HepG2 (cell line): ENCODE measurements at regions not wholly inside any gene's neighbourhood (a gene's known extent, or its start where the extent isn't known, plus 50 kb on each side); places are given as distances from the start of the nearest gene placed in this dataset.

Source experiments
- ATAC-seq: fragments of 200-7000 bp; cut with Tn5 transposase; 3 replicates; pipeline ENCODE4 v1.9.1; 2020; ENCODE audit warnings: mild to moderate bottlenecking, moderate library complexity
- BruUV-seq: library from RNA; stranded (reverse); fragments of 400-500 nt; replicated peaks from 2 replicates; lab custom pipeline; 2021; lab: Mats Ljungman, UMichigan
- CTCF ChIA-PET: fragments of 300-600 bp; formaldehyde crosslinking; extraction: SDS; loops from one replicate; lab custom pipeline; 2021; ENCODE audit warnings: low total read pairs, inconsistent platforms, low intra/inter-chr PET ratio; lab: Yijun Ruan, JAX
- POLR2A ChIA-PET: fragments of 350-600 bp; sonication (Branson Sonifier 250); formaldehyde crosslinking; loops from one replicate; lab custom pipeline; 2020; ENCODE audit warnings: antibody characterized with exemption, inconsistent platforms; lab: Yijun Ruan, JAX
- DNase-seq: peaks from one replicate; pipeline ENCODE4 v3.0.0-alpha.2; 2015; ENCODE audit warnings: low spot score
- FAIRE-seq: peaks from 3 replicates; lab custom pipeline; 2011; peaks lifted over from hg19 to GRCh38; lab: Jason Lieb, UNC
- H2AFZ ChIP-seq: one replicate; pipeline ENCODE4 v1.6.1; 2011; ENCODE audit warnings: low read length, inconsistent platforms
- H3K27ac ChIP-seq: fragments of 300-600 bp; 3 replicates; pipeline ENCODE4 v1.8.0; 2011; ENCODE audit warnings: mixed run types, mild to moderate bottlenecking, mixed read lengths, low read length, inconsistent platforms; ENCODE audit not compliant: insufficient read depth; ENCODE audit errors: extremely low read length
- H3K27me3 ChIP-seq, 2 experiments: fragments of 200-600 bp in 1 of 2; 2 replicates in 1 of 2; 3 replicates in 1 of 2; pipeline versions ENCODE4 v1.6.0 to v1.8.0; 2011; ENCODE audit warnings: low read length in 2 of 2, mild to moderate bottlenecking in 2 of 2, moderate library complexity in 2 of 2, inconsistent platforms in 1 of 2; ENCODE audit not compliant: insufficient read depth in 2 of 2, control insufficient read depth in 1 of 2
- H3K36me3 ChIP-seq, 2 experiments: fragments of 200-600 bp in 1 of 2; replicated peaks in 1 of 2; 2 replicates in 1 of 2; 3 replicates in 1 of 2; pipeline versions ENCODE4 v1.5.1 to v1.8.0; 2011; ENCODE audit warnings: low read length in 2 of 2, inconsistent platforms in 1 of 2; ENCODE audit not compliant: insufficient read depth in 2 of 2, control insufficient read depth in 1 of 2
- H3K4me1 ChIP-seq: 2 replicates; pipeline ENCODE4 v1.5.1; 2012; ENCODE audit warnings: low read length, inconsistent platforms; ENCODE audit not compliant: insufficient read depth
- H3K4me2 ChIP-seq: 2 replicates; pipeline ENCODE4 v1.6.0; 2011; ENCODE audit warnings: low read depth, low read length, inconsistent platforms
- H3K4me3 ChIP-seq, 3 experiments: fragments of 200-600 bp in 1 of 3; sonication (generic), shearing (Covaris generic) in 1 of 3; replicated peaks in 1 of 3; 2 replicates each; pipeline ENCODE4 v1.5.1; 2011 to 2016; ENCODE audit warnings: low read length in 3 of 3, inconsistent platforms in 2 of 3, low read depth in 2 of 3, mild to moderate bottlenecking in 2 of 3, control low read depth in 1 of 3, mixed read lengths in 1 of 3; ENCODE audit not compliant: insufficient read depth in 1 of 3
- H3K79me2 ChIP-seq: one replicate; pipeline ENCODE4 v1.6.1; 2011; ENCODE audit warnings: low read length, inconsistent platforms; ENCODE audit not compliant: insufficient read depth
- H3K9ac ChIP-seq: 2 replicates; pipeline ENCODE4 v1.6.0; 2011; ENCODE audit warnings: mild to moderate bottlenecking, low read depth, low read length, inconsistent platforms; ENCODE audit not compliant: insufficient read depth
- H3K9me3 ChIP-seq: 2 replicates; pipeline ENCODE4 v1.5.1; 2012; ENCODE audit warnings: mild to moderate bottlenecking, low read length
- H4K20me1 ChIP-seq: 2 replicates; pipeline ENCODE4 v1.6.0; 2011; ENCODE audit warnings: inconsistent platforms, mild to moderate bottlenecking, low read length, moderate library complexity; ENCODE audit not compliant: insufficient read depth
- BORCS8-MEF2B ChIP-seq: sonication (generic); formaldehyde crosslinking; IDR thresholded peaks from 2 replicates; pipeline ENCODE4 v1.8.0; 2022; ENCODE audit warnings: mild to moderate bottlenecking, missing genetic modification reagents
- DMAP1 ChIP-seq: IDR thresholded peaks from 2 replicates; pipeline ENCODE4 v1.6.1; 2016
- MAFK ChIP-seq, 2 experiments: IDR thresholded peaks in 1 of 2; conservative IDR thresholded peaks in 1 of 2; 2 replicates each; pipeline ENCODE4 v1.6.1; 2011; ENCODE audit warnings: improper control_type of control experiment in 2 of 2, low read length in 2 of 2
- NFIC ChIP-seq: IDR thresholded peaks from 2 replicates; pipeline ENCODE4 v1.6.1; 2012; ENCODE audit warnings: mild to moderate bottlenecking, low read length, inconsistent platforms
- SP2 ChIP-seq: sonication (generic); formaldehyde crosslinking; IDR thresholded peaks from 2 replicates; pipeline ENCODE4 v1.5.1; 2020; ENCODE audit warnings: mild to moderate bottlenecking, missing genetic modification reagents
- TCF7L2 ChIP-seq: IDR thresholded peaks from 2 replicates; pipeline ENCODE4 v1.6.1; 2011; ENCODE audit warnings: mild to moderate bottlenecking, low read depth, low read length, moderate library complexity
- ZBTB7A ChIP-seq: sonication (generic); formaldehyde crosslinking; IDR thresholded peaks from 2 replicates; pipeline ENCODE4 v1.8.0; 2022; ENCODE audit warnings: mild to moderate bottlenecking, missing genetic modification reagents
- WGBS: methylation state at CpG from one replicate; pipeline ENCODE4 v1.1.6; 2017; ENCODE audit warnings: low lambda C conversion rate; 5-methylcytosine and 5-hydroxymethylcytosine counted together
- in situ Hi-C: cut with HindIII; loops from 2 replicates; pipeline ENCODE4 v1.10.0; 2017; ENCODE audit warnings: low pct_unique_long_range_greater_than_20kb; ENCODE audit not compliant: extremely low pct_ligation_motif_present
- intact Hi-C: fragments of 100-400 bp; cut with micrococcal nuclease; formaldehyde crosslinking; loops from one replicate; pipeline ENCODE4 v1.10.0; 2022; ENCODE audit not compliant: unreplicated experiment
- TF ChIP-seq, protein P1 (sequence below): sonication (generic); formaldehyde crosslinking; IDR thresholded peaks from 2 replicates; pipeline ENCODE4 v1.5.0; 2020; ENCODE audit warnings: mild to moderate bottlenecking, missing genetic modification reagents
- TF ChIP-seq, protein P2 (sequence below), 2 experiments: fragments of 450-650 bp in 1 of 2; sonication (generic) in 1 of 2; formaldehyde crosslinking in 1 of 2; IDR thresholded peaks; 2 replicates each; pipeline versions ENCODE4 v1.6.1 to v1.8.0; 2016 to 2022; ENCODE audit warnings: antibody characterized with exemption in 1 of 2, mild to moderate bottlenecking in 1 of 2, missing genetic modification reagents in 1 of 2
- TF ChIP-seq, protein P3 (sequence below): sonication (generic); formaldehyde crosslinking; IDR thresholded peaks from 2 replicates; pipeline ENCODE4 v1.4.0; 2020; ENCODE audit warnings: missing genetic modification reagents, borderline replicate concordance

DNA sequence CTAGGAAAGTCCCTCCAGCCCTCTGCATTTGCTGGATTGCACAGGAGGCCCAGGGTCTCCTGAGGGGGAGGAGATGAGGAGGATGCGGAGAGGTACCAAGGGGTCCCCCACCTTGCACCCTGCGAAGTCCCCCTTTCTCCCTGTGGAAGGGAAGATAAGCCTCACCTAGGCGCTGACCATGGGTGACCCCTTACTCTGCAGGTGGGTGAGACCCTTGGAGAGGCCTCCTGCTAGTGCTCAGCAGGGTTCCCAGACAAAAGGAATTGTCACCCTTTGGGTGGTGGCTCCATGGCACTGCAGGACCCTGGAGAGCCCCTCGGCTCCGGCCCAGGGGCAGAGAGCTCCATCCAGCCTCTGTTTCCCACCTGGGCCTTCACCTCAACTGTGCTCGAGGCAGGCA, 107.0 kb upstream of the RET start:
- Histone ChIP-seq H3K9me3 (no peaks in the 10 kb centered on the region), H3K36me3 (no peaks in the 10 kb centered on the region), H3K4me1 (no peaks in the 10 kb centered on the region), H3K27ac (no peak overlapping the region), H3K27me3 (peaks cover 0 to 4% of the 10 kb centered on the region in 2 experiments; a peak in 1 of 5 replicates), H3K9ac (no peak overlapping the region), H2AFZ (no peak overlapping the region), H4K20me1 (no peaks in the 10 kb centered on the region), H3K4me3 (no peak overlapping the region), H3K4me2 (no peak overlapping the region), H3K79me2 (no peaks in the 10 kb centered on the region)
- ChIA-PET CTCF (no interaction called here), POLR2A (no interaction called here)
- no peak for DNase-seq
- ATAC-seq: no peak
- in situ Hi-C loops: no loop called here
- no peak for FAIRE-seq
- intact Hi-C loops: no loop called here
- no TSS peak for BruUV-seq
- WGBS: 43% methylated on average over 4 of the region's 6 CpGs
- no peak for TF ChIP-seq DMAP1 (CRISPR knock-in tag)
- no peak for TF ChIP-seq BORCS8-MEF2B (CRISPR knock-in tag)
- TF ChIP-seq, protein P1, sequence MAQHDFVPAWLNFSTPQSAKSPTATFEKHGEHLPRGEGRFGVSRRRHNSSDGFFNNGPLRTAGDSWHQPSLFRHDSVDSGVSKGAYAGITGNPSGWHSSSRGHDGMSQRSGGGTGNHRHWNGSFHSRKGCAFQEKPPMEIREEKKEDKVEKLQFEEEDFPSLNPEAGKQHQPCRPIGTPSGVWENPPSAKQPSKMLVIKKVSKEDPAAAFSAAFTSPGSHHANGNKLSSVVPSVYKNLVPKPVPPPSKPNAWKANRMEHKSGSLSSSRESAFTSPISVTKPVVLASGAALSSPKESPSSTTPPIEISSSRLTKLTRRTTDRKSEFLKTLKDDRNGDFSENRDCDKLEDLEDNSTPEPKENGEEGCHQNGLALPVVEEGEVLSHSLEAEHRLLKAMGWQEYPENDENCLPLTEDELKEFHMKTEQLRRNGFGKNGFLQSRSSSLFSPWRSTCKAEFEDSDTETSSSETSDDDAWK: no peak
- TF ChIP-seq NFIC: no peak
- TF ChIP-seq ZBTB7A: no peak
- no peak for TF ChIP-seq TCF7L2
- TF ChIP-seq SP2: no peak
- no peak for TF ChIP-seq MAFK (conservative IDR thresholded peaks at IDR 0.05 in 1 of 2, IDR thresholded peaks at IDR 0.05 in 1 of 2; ENCODE audit: low read length in 2 of 2)
- TF ChIP-seq, protein P2, sequence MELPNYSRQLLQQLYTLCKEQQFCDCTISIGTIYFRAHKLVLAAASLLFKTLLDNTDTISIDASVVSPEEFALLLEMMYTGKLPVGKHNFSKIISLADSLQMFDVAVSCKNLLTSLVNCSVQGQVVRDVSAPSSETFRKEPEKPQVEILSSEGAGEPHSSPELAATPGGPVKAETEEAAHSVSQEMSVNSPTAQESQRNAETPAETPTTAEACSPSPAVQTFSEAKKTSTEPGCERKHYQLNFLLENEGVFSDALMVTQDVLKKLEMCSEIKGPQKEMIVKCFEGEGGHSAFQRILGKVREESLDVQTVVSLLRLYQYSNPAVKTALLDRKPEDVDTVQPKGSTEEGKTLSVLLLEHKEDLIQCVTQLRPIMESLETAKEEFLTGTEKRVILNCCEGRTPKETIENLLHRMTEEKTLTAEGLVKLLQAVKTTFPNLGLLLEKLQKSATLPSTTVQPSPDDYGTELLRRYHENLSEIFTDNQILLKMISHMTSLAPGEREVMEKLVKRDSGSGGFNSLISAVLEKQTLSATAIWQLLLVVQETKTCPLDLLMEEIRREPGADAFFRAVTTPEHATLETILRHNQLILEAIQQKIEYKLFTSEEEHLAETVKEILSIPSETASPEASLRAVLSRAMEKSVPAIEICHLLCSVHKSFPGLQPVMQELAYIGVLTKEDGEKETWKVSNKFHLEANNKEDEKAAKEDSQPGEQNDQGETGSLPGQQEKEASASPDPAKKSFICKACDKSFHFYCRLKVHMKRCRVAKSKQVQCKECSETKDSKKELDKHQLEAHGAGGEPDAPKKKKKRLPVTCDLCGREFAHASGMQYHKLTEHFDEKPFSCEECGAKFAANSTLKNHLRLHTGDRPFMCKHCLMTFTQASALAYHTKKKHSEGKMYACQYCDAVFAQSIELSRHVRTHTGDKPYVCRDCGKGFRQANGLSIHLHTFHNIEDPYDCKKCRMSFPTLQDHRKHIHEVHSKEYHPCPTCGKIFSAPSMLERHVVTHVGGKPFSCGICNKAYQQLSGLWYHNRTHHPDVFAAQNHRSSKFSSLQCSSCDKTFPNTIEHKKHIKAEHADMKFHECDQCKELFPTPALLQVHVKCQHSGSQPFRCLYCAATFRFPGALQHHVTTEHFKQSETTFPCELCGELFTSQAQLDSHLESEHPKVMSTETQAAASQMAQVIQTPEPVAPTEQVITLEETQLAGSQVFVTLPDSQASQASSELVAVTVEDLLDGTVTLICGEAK (IDR thresholded peaks at IDR 0.05): no peak
- TF ChIP-seq, protein P2 (CRISPR knock-in tag; IDR thresholded peaks at IDR 0.05): no peak
- TF ChIP-seq, protein P3, sequence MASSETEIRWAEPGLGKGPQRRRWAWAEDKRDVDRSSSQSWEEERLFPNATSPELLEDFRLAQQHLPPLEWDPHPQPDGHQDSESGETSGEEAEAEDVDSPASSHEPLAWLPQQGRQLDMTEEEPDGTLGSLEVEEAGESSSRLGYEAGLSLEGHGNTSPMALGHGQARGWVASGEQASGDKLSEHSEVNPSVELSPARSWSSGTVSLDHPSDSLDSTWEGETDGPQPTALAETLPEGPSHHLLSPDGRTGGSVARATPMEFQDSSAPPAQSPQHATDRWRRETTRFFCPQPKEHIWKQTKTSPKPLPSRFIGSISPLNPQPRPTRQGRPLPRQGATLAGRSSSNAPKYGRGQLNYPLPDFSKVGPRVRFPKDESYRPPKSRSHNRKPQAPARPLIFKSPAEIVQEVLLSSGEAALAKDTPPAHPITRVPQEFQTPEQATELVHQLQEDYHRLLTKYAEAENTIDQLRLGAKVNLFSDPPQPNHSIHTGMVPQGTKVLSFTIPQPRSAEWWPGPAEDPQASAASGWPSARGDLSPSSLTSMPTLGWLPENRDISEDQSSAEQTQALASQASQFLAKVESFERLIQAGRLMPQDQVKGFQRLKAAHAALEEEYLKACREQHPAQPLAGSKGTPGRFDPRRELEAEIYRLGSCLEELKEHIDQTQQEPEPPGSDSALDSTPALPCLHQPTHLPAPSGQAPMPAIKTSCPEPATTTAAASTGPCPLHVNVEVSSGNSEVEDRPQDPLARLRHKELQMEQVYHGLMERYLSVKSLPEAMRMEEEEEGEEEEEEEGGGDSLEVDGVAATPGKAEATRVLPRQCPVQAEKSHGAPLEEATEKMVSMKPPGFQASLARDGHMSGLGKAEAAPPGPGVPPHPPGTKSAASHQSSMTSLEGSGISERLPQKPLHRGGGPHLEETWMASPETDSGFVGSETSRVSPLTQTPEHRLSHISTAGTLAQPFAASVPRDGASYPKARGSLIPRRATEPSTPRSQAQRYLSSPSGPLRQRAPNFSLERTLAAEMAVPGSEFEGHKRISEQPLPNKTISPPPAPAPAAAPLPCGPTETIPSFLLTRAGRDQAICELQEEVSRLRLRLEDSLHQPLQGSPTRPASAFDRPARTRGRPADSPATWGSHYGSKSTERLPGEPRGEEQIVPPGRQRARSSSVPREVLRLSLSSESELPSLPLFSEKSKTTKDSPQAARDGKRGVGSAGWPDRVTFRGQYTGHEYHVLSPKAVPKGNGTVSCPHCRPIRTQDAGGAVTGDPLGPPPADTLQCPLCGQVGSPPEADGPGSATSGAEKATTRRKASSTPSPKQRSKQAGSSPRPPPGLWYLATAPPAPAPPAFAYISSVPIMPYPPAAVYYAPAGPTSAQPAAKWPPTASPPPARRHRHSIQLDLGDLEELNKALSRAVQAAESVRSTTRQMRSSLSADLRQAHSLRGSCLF (CRISPR knock-in tag): no peak
